HG03175 (cell line): ENCODE measurements at regions not wholly inside any gene's neighbourhood (a gene's known extent, or its start where the extent isn't known, plus 50 kb on each side); places are given as distances from the start of the nearest gene placed in this dataset.

Source experiments
- ATAC-seq: cut with Tn5 transposase; IDR thresholded peaks from one replicate; pipeline ENCODE4 v1.9.1; 2021; ENCODE audit warnings: mild to moderate bottlenecking, moderate library complexity; ENCODE audit not compliant: unreplicated experiment

- no peak for ATAC-seq
Observed at GRCh38 chr22:27540656-27541396, 260.7 kb downstream of the MN1 start.

DNA sequence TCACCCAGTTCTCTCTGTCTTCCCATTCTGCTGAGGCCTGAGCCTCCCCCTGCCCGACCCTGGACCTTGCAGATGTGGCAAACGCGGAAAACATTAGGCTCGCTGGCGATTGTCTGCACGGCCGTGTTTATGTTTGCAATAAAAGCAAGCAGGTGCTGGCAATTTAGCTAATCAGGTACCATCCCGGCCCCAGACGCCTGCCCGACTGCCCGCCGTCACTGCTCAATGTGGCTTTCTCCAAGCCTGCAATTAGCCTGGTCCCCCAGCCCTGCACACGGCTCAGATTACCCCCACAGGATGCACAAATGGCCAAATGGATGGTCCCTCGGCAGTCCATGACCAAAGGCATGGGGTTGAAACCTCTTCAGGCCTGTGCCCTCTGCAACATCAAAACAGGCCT lies 259.7 kb downstream of the MN1 start:
- no peak for ATAC-seq

DNA sequence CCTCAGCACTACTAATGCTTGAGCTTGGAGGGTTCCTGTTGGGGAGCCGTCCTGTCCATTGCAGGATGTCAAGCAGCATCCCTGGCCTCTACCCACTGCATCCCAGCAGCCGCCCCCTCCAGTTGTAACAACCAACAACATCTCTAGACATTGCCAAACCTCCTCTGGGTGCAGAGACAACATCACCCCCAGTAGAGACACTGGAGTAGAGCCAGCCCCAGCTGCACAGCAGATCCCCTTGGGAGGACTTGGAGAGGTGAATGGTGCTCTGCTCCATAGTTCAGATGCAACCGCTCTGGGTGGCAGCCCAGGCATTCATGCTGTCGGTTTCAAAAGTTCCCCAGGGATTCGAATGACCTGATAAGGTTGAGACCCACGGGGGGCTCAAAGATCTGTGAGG lies 259.0 kb downstream of the MN1 start:
- ATAC-seq, result no peak

GRCh38 chr22:27543460-27543859 lies 258.1 kb downstream of the MN1 start:
- no peak for ATAC-seq

- ATAC-seq, result no peak
Observed at GRCh38 chr22:27545085-27545484, 256.5 kb downstream of the MN1 start.

DNA sequence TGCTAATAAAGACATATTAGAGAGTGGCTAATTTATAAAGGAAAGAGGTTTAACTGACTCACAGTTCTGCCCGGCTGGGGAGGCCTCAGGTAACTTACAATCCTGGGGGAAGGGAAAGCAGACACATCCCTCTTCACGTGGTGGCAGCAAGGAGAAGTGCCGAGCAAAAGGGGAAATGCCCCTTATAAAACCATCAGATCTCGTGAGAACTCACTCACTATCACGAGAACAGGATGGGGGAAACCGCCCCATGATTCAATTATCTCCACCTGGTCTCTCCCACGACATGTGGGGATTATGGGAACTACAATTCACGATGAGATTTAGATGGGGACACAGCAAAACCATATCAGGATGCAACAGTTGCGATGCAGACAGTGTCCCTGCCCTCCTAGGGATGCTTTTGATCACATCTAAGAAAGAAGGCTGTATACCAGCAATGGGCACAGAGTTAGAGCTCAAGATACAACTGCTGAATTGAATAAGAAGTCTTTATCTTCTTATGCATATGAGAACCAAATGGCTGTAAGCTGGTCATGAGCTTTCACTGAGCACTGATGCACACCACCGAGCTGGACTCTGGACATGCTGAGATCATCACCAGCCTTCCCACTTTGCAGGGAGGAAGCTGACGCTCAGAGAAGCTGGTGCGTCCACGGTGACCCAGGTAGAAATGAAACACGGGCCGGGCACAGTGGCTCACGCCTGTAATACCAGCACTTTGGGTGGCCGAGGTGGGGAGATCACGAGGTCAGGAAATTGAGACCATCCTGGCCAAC lies 255.2 kb downstream of the MN1 start:
- no peak for ATAC-seq

GRCh38 chr22:27551402-27551801 lies 250.2 kb downstream of the MN1 start:
- no peak for ATAC-seq

DNA sequence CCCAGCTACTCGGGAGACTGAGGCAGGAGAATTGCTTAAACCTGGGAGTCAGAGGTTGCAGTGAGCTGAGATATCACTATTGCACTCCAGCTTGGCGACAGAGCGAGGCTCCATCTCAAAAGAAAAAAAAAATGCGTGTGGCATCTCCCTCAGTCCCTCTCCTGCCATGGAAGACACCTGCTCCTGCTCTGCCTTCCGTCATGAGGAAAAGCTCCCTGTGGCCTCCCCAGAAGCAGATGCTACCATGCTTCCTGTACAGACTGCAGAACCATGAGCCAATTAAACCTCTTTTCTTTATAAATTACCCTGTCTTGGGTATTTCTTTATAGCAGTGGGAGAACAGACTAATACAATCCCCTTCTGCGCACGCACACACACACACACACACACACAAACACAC lies 249.4 kb downstream of the MN1 start:
- no peak for ATAC-seq

GRCh38 chr22:27552863-27553262 lies 248.7 kb downstream of the MN1 start:
- no peak for ATAC-seq

- ATAC-seq, result no peak
Observed at GRCh38 chr22:27554106-27554811, 247.3 kb downstream of the MN1 start.

DNA sequence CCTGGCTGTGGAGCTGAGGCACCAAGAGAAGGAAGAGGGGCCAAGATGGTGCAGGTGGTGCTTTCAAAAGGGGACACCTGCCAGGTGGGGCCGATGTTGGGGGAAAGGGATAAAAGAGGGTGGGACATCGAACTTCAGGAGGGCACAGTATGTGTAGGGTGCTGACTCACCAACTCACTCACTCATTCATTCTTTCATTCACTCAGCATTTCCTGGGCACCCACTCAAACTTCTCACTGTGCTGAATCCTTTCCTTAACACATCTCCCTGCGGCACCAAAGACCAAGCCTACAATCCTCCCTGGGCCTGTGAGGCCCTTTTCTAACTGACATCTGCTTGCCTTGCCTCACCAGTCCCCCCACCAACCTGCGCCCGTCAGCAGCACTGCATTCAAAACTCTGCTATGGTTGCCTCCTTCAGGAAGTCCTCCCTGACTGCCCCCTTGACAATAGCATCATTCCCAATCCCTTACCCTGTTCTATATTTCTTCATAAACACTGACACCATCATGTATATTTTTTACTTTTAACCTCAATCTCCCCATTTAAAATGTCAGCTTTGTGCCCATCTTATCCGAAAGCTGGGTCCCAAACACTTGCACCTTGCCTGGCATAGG lies 246.6 kb downstream of the MN1 start:
- ATAC-seq, result no peak

DNA sequence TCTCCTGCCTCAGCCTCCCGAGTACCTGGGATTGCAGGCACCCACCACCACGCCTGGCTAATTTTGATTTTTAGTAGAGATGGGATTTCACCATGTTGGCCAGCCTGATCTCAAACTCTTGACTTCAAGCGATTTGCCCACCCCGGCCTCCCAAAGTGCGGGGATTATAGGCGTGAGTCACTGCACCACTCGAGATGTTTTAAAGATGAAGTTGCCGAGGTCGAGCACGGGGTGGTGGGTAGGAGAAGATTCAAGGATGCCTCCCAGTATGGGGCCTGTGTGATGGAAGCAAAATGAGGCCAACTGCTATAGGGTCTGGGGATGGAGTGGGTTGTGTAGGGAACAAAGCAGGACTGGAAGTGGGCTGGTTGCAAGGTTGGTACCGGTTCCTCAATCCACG lies 245.2 kb downstream of the MN1 start:
- ATAC-seq, result no peak

GRCh38 chr22:27557286-27558008 lies 244.1 kb downstream of the MN1 start:
- no peak for ATAC-seq

DNA sequence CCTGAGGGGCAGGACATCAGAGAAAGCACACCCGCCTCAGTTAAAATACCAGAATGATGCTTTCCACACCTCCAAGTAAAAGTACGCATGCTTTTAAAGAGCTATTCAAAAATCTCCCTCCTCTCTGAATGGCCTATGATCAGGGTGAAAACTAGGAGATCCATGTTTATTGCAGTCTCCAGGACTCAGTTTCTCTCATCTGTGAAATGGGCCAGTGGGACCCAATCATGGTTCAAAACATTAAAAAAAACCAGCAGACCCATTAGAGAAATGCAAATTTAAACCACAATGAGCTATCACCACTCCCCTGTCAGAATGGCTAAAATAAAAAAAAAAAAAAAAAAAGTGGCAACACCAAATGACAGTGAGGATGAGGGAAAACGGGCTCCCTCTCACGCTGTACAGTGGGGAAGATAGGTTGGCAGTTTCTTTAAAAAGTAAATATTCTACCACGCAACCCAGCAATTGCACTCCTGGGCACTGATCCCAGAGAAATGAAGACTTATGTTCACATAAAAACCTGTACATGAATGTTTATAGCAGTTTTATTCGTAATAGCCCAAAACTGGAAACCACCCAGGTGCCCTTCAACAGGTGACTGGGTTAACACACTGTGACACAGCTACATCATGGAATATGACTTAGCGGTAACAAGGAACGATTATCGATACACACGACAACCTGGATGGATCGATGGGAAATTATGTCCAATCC lies 242.7 kb downstream of the MN1 start:
- ATAC-seq, result no peak

- ATAC-seq, result no peak
Observed at GRCh38 chr22:27560781-27561180, 240.8 kb downstream of the MN1 start.

DNA sequence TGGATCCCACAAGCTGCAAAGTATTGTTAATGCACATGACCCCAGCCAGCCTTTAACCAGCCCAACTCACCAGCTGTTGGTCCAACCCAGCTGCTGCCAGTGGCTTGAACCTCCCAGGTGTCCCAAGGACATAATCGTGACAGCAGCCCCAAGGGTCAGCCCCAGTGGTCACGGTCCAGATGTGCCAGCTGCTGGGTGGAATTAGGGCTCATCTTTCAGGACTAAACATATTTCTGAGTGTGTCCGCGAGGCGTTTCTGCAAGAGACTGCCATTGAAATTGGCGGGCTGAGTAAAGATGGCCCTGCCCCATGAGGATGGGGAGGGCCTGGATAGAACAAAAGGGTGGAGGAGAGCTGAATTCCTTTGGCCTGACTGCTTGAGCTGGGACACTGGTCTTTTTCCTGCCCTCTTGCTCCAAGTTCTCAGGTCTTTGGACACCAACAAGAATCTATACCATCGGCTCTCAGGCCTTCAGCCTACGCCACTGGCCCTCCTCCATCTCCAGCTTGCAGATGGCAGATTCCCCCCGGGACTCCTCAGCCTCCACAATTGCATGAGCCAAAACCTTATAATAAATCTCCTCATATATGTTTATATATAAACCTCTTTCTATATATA lies 240.2 kb downstream of the MN1 start:
- no peak for ATAC-seq

DNA sequence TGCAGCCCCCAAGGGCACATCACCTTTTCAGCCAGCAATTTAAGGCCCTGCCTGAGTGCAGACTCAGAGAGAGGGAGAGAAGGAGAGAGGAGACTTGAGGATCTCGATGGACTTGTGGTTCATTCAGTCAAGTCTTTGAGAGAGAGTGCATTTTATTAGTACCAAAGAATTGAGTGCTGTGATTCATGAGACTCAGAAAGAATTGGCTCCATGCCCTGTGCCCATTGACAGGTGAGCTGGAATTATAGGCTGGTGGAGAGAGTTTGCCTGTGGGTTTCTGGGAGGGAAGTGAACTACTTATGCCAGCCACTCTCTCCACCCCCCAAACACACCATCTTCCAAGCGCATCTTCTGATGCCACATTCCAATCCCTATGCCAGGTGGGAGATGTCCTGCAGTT lies 236.8 kb downstream of the MN1 start:
- no peak for ATAC-seq

- no peak for ATAC-seq
Observed at GRCh38 chr22:27566602-27567001, 235.0 kb downstream of the MN1 start.

GRCh38 chr22:27568265-27568664 lies 233.3 kb downstream of the MN1 start:
- ATAC-seq, result no peak
